HG02970 (cell line): ENCODE measurements at regions not wholly inside any gene's neighbourhood (a gene's known extent, or its start where the extent isn't known, plus 50 kb on each side); places are given as distances from the start of the nearest gene placed in this dataset.

Source experiments
- ATAC-seq: cut with Tn5 transposase; IDR thresholded peaks from one replicate; pipeline ENCODE4 v1.9.1; 2021; ENCODE audit warnings: mild to moderate bottlenecking, moderate library complexity, moderate number of reproducible peaks; ENCODE audit not compliant: unreplicated experiment, low FRiP score

- ATAC-seq = no peak
Measured at GRCh38 chr1:75984781-75985180, 52.6 kb upstream of the ASB17 start.

- peak; percentile 69 for ATAC-seq
Measured at GRCh38 chr1:75985827-75986226, 53.6 kb upstream of the ASB17 start.

- no peak for ATAC-seq
Measured at GRCh38 chr1:75986478-75986877, 54.3 kb upstream of the ASB17 start.

- ATAC-seq = no peak
Measured at GRCh38 chr1:75989121-75989520, 56.9 kb upstream of the ASB17 start.

GRCh38 chr1:75990686-75991085, 58.5 kb upstream of the ASB17 start:
- ATAC-seq = no peak

GRCh38 chr1:75991497-75992114, 59.4 kb upstream of the ASB17 start:
- peak; percentile 87 for ATAC-seq

- no peak for ATAC-seq
Measured at GRCh38 chr1:75992312-75992711, 60.1 kb upstream of the ASB17 start.

- no peak for ATAC-seq
Measured at GRCh38 chr1:75993661-75994060, 61.5 kb upstream of the ASB17 start.

GRCh38 chr1:75996196-75996595, 64.0 kb upstream of the ASB17 start:
- no peak for ATAC-seq

GRCh38 chr1:75999034-75999433, 66.8 kb upstream of the ASB17 start:
- ATAC-seq = no peak

- no peak for ATAC-seq
Measured at GRCh38 chr1:76003946-76004345, 70.6 kb upstream of the ST6GALNAC3 start.

- ATAC-seq = no peak
Measured at GRCh38 chr1:76005765-76006164, 68.8 kb upstream of the ST6GALNAC3 start.

- no peak for ATAC-seq
Measured at GRCh38 chr1:76006234-76006633, 68.3 kb upstream of the ST6GALNAC3 start.

GRCh38 chr1:76010802-76011201, 63.7 kb upstream of the ST6GALNAC3 start:
- ATAC-seq = no peak

GRCh38 chr1:76012341-76013205, 62.0 kb upstream of the ST6GALNAC3 start:
- no peak for ATAC-seq

- no peak for ATAC-seq
Measured at GRCh38 chr1:76013206-76013581, 61.4 kb upstream of the ST6GALNAC3 start.

GRCh38 chr1:76015478-76016103, 59.0 kb upstream of the ST6GALNAC3 start:
- ATAC-seq = no peak

- ATAC-seq = no peak
Measured at GRCh38 chr1:76018045-76018444, 56.5 kb upstream of the ST6GALNAC3 start.

- no peak for ATAC-seq
Measured at GRCh38 chr1:76021846-76022245, 52.7 kb upstream of the ST6GALNAC3 start.

GRCh38 chr1:76023669-76024435, 50.7 kb upstream of the ST6GALNAC3 start:
- no peak for ATAC-seq
